GOT3 (cell line): ENCODE measurements at regions not wholly inside any gene's neighbourhood (a gene's known extent, or its start where the extent isn't known, plus 50 kb on each side); places are given as distances from the start of the nearest gene placed in this dataset.

Experiments used
- DNase-seq: peaks from one replicate; lab custom pipeline; 2025; ENCODE audit warnings: mixed read lengths; lab: John Stamatoyannopoulos, UW

DNA sequence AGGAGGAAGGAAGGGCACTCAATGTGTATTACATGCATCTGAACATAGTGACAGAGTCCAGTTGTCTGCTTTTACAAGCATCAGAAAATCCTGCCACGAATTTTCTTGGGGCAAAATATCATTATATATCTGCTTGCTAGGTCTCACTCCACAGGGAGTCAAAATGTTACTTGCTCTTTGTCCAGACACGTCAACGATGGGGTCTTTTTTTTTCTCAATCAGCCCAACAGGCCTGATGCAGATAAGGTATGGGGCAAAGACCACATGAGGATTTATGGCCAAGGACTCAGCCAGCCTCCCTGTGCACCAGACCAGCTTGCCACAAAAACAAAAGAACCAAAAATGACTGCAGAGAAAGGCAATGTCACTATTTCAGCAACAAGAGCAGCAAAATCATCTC is 323.4 kb upstream of the PKDCC start:
- no peak for DNase-seq

DNA sequence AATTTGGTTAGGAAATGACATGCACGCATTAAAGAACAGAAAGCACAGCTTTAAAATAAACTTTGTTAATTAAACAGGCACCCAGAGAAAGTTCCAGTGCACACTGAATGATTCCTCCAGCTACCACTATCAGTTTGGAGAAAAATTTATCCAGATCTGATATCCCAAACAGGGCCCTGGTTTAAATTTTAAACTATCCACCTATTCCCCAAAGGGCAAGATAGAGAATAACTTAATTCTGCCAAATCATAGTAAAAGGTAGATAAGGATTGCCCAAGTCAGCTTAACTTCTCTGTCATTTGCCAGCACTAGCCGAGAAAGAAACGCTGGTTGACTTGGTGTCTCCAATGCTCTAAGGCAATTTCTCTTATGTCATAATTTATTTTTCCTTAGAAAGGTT is 321.9 kb upstream of the PKDCC start:
- no peak for DNase-seq

DNA sequence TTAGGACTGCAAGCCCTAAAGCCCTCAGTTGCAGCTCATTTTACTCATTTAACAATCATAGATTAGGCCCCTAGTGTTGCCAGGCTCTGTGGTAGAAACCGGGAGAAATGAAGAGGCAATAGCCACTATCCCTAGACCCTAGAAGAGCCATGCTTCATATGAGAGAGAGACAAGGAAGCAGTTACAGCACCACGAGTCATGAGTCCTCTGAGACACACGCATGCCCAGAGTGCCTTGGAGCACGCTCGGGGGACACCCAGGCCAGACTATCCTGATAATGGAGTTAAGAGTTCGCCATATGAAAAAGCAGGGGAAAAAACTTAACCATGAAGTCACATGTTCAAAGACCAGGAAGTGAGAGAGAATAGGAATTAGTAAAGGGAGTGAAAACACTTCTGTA is 321.5 kb upstream of the PKDCC start:
- DNase-seq = no peak

DNA sequence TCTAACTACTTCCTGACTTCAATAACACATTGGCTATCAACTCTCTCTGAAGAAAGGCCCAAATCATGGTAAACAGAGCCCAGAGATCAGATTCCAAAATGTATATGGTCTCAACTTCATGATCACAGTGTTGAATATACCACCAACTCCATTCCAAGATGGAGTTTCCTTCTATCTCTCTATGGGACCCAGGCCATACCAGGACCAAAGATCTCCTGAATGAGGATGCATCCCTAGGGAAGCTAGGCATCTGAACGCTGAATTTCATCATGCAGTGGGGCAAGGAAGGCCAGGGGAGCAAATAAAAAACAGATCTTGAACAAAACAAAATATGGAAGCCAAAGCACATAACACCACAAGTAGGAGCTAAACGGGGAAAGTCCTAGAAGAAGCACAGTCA is 320.7 kb upstream of the PKDCC start:
- DNase-seq = no peak

GRCh38 chr2:41727711-41728110 is 320.1 kb upstream of the PKDCC start:
- no peak for DNase-seq

DNA sequence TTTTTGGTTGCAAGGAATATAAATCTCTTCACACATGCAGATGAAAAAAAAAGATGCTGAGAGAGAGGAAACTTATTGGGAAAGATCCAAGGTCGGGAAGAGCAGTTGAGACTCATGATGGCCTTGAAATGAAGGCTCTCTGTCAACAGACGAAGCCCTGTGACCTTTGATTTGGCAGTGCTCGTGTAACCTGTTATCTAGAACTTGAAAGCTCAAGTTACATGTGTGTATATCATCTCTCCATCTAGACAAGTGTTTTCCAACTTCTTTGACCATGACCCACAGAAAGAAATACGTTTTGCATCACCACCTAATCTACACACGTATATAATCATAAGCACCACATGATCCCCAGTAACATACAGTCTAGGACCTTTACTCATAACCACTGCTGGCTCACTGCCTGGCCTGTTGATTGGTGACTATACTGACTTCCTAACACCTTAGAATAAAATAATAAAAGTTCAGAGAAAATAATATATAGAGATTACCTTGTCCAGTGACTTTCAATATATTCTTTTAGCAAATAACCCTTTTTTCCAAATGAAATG is 319.0 kb upstream of the PKDCC start:
- no peak for DNase-seq

DNA sequence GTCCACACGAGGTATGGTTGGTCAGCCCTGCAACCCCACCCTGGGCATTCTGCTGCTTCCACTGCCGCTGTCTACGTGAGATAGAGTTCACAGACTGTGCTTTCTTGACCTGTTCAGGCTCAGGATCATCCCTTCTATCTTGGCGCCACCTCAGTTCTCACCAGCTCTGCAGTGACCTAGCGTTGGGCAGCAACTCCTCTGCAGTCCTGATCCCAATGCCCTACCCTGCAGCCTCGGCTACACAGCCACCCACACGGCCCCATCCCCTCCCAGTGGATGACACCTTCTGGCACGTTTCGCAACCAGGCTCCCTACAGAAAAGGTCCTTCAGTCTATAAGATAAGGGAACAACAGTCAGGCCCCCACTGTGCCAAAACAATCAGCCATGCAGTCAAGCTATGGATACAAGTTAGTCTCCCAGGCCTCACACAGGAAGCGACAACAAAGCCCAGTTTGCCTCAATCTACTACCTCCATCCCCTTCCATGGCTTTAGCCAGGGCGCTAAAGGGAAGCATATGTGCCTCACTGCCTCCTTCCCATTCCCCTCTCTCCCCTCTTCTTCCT is 317.9 kb upstream of the PKDCC start:
- DNase-seq = no peak

- DNase-seq = no peak
These were observed 312.8 kb upstream of the PKDCC start for GRCh38 chr2:41735006-41735405.

DNA sequence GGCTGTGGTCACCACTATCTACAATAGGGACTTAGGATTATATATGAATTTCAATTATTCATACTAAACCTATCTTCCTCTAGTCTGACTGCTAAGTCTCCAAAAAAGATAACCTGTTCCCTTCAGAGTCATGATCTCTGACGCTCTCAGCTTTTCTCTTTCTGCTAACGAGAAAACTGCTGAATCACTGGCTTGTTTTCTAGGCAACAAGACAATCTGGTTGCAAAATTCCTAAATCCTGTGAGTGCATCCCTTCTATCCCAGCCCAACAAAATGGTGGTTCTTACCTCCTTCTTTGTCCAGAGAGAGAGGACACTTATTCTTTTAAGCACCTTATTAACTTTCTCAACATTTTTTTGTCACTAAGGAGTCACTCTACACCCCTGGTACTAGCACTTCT is 312.3 kb upstream of the PKDCC start:
- no peak for DNase-seq

DNA sequence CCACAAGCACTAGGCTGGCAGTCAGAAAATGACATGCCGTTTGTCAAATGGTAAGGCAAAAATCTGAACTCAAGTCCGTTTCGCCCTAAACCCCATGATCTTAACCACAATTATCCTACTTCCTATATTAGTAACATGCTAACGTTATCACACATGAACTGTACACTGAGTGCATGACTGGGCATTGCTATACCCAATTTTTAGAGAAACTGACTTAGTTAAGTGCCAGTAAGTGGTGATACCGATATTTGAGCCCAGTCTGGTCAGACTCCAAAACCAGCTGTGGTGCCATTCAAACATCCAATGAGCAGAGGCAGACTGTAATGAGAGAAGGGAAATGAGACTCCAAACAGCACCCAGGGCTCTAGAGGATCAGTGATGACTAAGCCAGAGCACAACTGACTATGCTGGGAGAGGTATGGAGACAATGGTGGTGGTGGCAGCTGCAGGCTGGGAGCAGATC is 311.7 kb upstream of the PKDCC start:
- DNase-seq = no peak

GRCh38 chr2:41736586-41736985 is 311.2 kb upstream of the PKDCC start:
- DNase-seq = no peak

DNA sequence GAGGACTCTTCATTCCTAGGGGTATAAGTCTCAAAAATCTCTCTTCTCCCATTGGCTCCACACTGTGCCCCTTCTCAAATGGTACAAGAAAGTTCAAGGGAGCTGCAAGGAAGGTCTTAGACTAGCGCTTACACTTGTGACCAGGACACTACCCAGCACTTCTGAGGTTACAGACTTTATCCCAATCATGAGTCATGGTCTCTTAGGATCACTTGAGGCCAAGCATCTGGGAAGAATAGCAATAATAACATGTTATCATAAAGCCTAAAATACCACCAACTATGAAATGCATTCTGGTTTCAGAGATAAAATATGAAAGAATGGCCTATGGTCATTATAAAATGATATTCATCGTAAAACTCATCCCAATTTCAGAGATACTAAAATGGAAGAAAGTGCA is 309.9 kb upstream of the PKDCC start:
- no peak for DNase-seq

- no peak for DNase-seq
These were observed 305.7 kb upstream of the PKDCC start for GRCh38 chr2:41741951-41742595.

GRCh38 chr2:41743324-41743723 is 304.5 kb upstream of the PKDCC start:
- no peak for DNase-seq

DNA sequence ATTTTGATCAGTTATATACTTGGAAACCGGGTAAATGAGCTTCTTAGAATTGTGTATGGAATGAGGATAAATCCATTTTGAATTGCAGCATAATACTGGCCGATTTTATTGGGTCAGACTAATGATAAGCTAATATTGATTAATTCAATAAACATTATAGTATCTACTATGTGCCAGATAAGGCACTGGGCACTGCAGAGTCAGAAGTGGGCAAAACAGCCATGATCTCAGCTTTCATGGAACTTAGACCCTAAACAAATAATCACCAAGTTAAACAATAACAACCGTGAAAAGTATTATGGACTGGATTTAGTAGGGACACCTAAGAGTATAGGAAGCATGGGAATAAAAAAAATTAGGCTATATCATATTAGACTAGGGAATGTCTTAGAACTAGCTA is 297.0 kb upstream of the PKDCC start:
- no peak for DNase-seq

- DNase-seq = no peak
These were observed 287.9 kb upstream of the PKDCC start for GRCh38 chr2:41759880-41760279.

GRCh38 chr2:41763141-41763540 is 284.7 kb upstream of the PKDCC start:
- DNase-seq = no peak

GRCh38 chr2:41764131-41764530 is 283.7 kb upstream of the PKDCC start:
- DNase-seq = no peak

DNA sequence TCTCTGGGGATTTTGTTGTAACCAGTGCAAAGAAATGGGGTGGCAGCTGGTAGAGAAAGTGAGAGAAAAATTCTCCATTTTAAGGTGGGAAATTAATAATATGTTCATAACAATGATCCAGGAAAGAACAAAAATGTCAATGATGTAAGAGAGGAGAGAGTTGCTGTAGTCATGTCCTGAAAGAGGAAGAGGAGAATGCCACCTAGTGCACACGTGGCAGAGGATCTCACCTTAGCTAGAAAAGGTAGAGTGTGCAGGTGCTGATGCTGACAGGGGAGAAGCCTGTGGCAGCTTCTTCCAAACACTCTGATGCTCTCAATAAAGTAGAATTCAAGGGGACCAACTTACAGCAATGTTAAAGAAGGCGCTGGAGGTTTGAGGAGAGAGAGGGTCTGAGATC is 282.9 kb upstream of the PKDCC start:
- no peak for DNase-seq

DNA sequence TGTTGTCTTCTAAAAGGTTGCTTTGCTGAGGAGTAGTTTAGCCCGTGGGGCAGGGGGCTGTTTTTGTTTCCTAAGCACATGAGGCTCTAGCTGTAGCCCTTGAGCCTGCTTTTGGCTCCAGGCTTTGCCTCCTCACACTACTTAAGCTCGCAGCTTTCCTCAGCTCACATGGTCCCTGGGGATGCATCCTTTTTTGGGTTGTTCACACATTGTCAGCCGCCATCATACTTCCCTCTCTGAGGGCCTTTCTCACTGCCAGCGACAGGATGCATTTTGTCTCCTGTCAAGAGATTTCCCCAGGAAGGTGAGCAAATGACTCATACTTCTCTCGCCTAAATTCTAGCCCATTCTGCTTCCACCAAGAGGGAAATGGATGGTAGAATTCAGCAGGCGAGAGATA is 279.5 kb upstream of the PKDCC start:
- no peak for DNase-seq

DNA sequence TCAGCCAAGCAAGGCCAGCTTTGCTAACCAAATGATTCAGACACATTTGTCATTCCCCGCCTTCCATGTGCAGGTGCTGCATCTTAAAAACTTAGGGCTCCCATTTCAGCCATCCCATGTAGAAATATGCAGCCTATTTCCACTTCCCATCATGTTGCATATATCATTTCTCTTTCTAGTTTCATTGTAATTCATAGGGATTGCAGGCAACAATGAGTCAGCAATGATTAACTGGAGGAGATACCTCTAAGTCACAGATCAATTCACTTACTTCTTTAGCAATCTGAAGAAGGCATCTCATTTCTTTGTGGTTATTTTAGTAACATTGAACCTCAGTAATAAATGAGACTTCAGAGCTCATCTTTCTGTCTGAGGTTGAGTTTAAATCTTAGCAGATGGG is 276.1 kb upstream of the PKDCC start:
- no peak for DNase-seq

- DNase-seq = no peak
These were observed 275.1 kb upstream of the PKDCC start for GRCh38 chr2:41772697-41773096.

- no peak for DNase-seq
These were observed 273.7 kb upstream of the PKDCC start for GRCh38 chr2:41774011-41774605.
